SU-DHL-6 (cell line): ENCODE measurements at regions not wholly inside any gene's neighbourhood (a gene's known extent, or its start where the extent isn't known, plus 50 kb on each side); places are given as distances from the start of the nearest gene placed in this dataset.

Experiments used
- EZH2phosphoT487 ChIP-seq: fragments of 200-600 bp; sonication (generic), shearing (Covaris generic); conservative IDR thresholded peaks from 2 replicates; pipeline ENCODE4 v1.6.1; 2018; ENCODE audit warnings: mild to moderate bottlenecking, antibody characterized with exemption, low read length, moderate library complexity, mixed read lengths
- TF ChIP-seq, protein P1 (sequence below): fragments of 200-600 bp; sonication (generic); IDR thresholded peaks from one replicate; pipeline ENCODE4 v1.5.1; 2017; ENCODE audit warnings: antibody characterized with exemption, mild to moderate bottlenecking, low read length, moderate library complexity; ENCODE audit not compliant: insufficient read depth, poor library complexity, severe bottlenecking

DNA sequence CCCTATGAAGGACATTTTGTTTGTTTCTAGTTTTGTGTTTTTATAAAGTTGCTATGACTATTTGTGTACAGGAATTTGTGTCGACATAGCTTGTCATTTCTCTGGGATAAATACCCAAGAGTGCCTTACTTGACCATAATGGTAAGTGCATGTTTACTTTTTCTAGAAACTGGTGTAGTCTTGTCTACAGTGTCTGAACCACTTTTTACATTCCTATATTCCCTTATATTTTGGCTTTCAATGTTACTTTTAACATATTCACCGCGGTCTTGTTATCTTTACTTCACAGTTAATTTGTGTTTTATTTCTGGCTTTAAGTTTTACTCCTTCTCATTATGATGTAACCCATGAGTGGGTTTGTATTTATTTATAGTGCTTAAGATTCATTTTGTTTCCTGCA is 444.4 kb upstream of the RGS17 start:
- TF ChIP-seq, protein P1, sequence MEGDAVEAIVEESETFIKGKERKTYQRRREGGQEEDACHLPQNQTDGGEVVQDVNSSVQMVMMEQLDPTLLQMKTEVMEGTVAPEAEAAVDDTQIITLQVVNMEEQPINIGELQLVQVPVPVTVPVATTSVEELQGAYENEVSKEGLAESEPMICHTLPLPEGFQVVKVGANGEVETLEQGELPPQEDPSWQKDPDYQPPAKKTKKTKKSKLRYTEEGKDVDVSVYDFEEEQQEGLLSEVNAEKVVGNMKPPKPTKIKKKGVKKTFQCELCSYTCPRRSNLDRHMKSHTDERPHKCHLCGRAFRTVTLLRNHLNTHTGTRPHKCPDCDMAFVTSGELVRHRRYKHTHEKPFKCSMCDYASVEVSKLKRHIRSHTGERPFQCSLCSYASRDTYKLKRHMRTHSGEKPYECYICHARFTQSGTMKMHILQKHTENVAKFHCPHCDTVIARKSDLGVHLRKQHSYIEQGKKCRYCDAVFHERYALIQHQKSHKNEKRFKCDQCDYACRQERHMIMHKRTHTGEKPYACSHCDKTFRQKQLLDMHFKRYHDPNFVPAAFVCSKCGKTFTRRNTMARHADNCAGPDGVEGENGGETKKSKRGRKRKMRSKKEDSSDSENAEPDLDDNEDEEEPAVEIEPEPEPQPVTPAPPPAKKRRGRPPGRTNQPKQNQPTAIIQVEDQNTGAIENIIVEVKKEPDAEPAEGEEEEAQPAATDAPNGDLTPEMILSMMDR: no peak
- TF ChIP-seq EZH2phosphoT487: no peak
